ENCODE measurements at regions not wholly inside any gene's neighbourhood (a gene's known extent, or its start where the extent isn't known, plus 50 kb on each side); places are given as distances from the start of the nearest gene placed in this dataset.

GRCh38 chr2:145065342-145065741, 545.4 kb upstream of the ZEB2 start:
- Histone ChIP-seq H3K36me3 (ENCODE audit: control insufficient read depth in 1 of 2, insufficient read depth in 2 of 2, low read length in 1 of 2) (no peaks in the 10 kb centered on the region), H3K9me3 (ENCODE audit: control insufficient read depth, low read length) (no peaks in the 10 kb centered on the region), H3K4me3 (ENCODE audit: low read length in 2 of 2) (no peak overlapping the region), H3K27ac (ENCODE audit: low read depth in 1 of 2, low read length in 2 of 2) (no peak overlapping the region), H3K27me3 (ENCODE audit: control insufficient read depth in 1 of 2, insufficient read depth in 2 of 2, low read length in 1 of 2) (no peaks in the 10 kb centered on the region), H3K4me1 (ENCODE audit: control insufficient read depth in 1 of 2, insufficient read depth in 2 of 2, low read length in 2 of 2) (peaks cover 0 to 2% of the 10 kb centered on the region in 2 donors)
- intact Hi-C loops (cut with DNase I), result no loop called here
- DNase-seq, result no peak
- 51 to 53% methylated on average over 1 of the region's 1 CpG for WGBS, 2 donors
- ATAC-seq (ENCODE audit: low FRiP score), result no peak

DNA sequence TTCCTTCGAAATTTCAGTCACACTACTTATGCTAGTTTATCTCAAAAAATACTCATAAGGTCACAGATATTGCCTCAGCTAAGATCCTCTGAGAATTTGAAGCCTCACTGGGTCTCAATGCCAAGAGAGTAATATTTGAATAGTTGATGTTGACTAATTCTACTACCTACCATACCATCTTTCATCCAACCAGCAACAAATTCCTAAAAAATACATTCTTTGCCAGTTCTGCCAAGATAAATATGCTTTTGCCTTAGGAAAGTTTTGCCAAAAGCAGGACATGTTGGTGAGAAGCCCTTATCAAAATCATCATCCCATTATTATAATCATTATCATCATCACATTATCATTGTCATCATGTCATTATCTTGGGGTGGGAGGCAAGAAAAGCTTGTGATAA, 544.6 kb upstream of the ZEB2 start:
- WGBS, 2 donors, result 66 to 78% methylated on average over 1 of the region's 1 CpG
- peaks cover 0 to 2% of the 10 kb centered on the region in 2 donors for H3K4me1 ChIP-seq (ENCODE audit: control insufficient read depth in 1 of 2, insufficient read depth in 2 of 2, low read length in 2 of 2)
- no peaks in the 10 kb centered on the region for H3K9me3 ChIP-seq (ENCODE audit: control insufficient read depth, low read length)
- no peaks in the 10 kb centered on the region for H3K27me3 ChIP-seq (ENCODE audit: control insufficient read depth in 1 of 2, insufficient read depth in 2 of 2, low read length in 1 of 2)
- no peak overlapping the region for H3K4me3 ChIP-seq (ENCODE audit: low read length in 2 of 2)
- H3K27ac ChIP-seq (ENCODE audit: low read depth in 1 of 2, low read length in 2 of 2), result no peak overlapping the region
- H3K36me3 ChIP-seq (ENCODE audit: control insufficient read depth in 1 of 2, insufficient read depth in 2 of 2, low read length in 1 of 2), result no peaks in the 10 kb centered on the region
- intact Hi-C loops (cut with DNase I), result no loop called here
- no peak for ATAC-seq (ENCODE audit: low FRiP score)
- DNase-seq, result no peak

- Histone ChIP-seq H3K9me3 (ENCODE audit: control insufficient read depth, low read length) (no peaks in the 10 kb centered on the region), H3K27me3 (ENCODE audit: control insufficient read depth in 1 of 2, insufficient read depth in 2 of 2, low read length in 1 of 2) (no peaks in the 10 kb centered on the region), H3K27ac (ENCODE audit: low read depth in 1 of 2, low read length in 2 of 2) (no peak overlapping the region), H3K36me3 (ENCODE audit: control insufficient read depth in 1 of 2, insufficient read depth in 2 of 2, low read length in 1 of 2) (no peaks in the 10 kb centered on the region), H3K4me1 (ENCODE audit: control insufficient read depth in 1 of 2, insufficient read depth in 2 of 2, low read length in 2 of 2) (no peaks in the 10 kb centered on the region), H3K4me3 (ENCODE audit: low read length in 2 of 2) (no peak overlapping the region)
- DNase-seq, result no peak
- no peak for ATAC-seq (ENCODE audit: low FRiP score)
- intact Hi-C loops (cut with DNase I), result no loop called here
- 91 to 94% methylated on average over 3 of the region's 3 CpGs for WGBS, 2 donors
These were observed 541.0 kb upstream of the ZEB2 start for GRCh38 chr2:145060876-145061275.

- Histone ChIP-seq H3K4me1 (ENCODE audit: control insufficient read depth in 1 of 2, insufficient read depth in 2 of 2, low read length in 2 of 2) (no peaks in the 10 kb centered on the region), H3K36me3 (ENCODE audit: control insufficient read depth in 1 of 2, insufficient read depth in 2 of 2, low read length in 1 of 2) (no peaks in the 10 kb centered on the region), H3K27ac (ENCODE audit: low read depth in 1 of 2, low read length in 2 of 2) (no peak overlapping the region), H3K27me3 (ENCODE audit: control insufficient read depth in 1 of 2, insufficient read depth in 2 of 2, low read length in 1 of 2) (no peaks in the 10 kb centered on the region), H3K9me3 (ENCODE audit: control insufficient read depth, low read length) (no peaks in the 10 kb centered on the region), H3K4me3 (ENCODE audit: low read length in 2 of 2) (no peak overlapping the region)
- ATAC-seq (ENCODE audit: low FRiP score) (no peak), DNase-seq (no peak)
- WGBS, 2 donors, result 76 to 83% methylated on average over 2 of the region's 2 CpGs
- intact Hi-C loops (cut with DNase I), result no loop called here
These were observed 540.0 kb upstream of the ZEB2 start for GRCh38 chr2:145059914-145060313.

DNA sequence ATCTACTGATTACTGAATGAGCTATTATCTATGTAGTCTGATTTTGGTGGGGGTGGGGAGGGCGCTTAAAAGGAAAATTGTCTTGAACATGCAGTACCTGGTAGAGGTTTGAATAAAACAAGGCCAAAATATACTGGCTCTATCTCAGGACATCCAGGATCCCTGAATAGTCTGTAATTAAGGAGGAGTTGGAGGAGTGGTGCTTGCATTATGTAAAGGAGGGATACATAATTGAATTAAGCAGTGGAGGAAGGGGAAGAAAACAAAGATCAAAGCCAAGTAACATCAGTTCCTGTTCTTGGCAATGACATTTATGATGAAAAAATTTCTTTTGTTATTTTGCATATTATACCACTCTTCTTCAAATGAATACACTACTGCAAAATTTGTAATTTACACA, 539.4 kb upstream of the ZEB2 start:
- 97 to 100% methylated on average over 1 of the region's 1 CpG for WGBS, 2 donors
- no peak for DNase-seq
- no peak overlapping the region for H3K4me3 ChIP-seq (ENCODE audit: low read length in 2 of 2)
- H3K27me3 ChIP-seq (ENCODE audit: control insufficient read depth in 1 of 2, insufficient read depth in 2 of 2, low read length in 1 of 2), result no peaks in the 10 kb centered on the region
- no peak for ATAC-seq (ENCODE audit: low FRiP score)
- no peaks in the 10 kb centered on the region for H3K4me1 ChIP-seq (ENCODE audit: control insufficient read depth in 1 of 2, insufficient read depth in 2 of 2, low read length in 2 of 2)
- H3K9me3 ChIP-seq (ENCODE audit: control insufficient read depth, low read length), result no peaks in the 10 kb centered on the region
- intact Hi-C loops (cut with DNase I), result no loop called here
- H3K27ac ChIP-seq (ENCODE audit: low read depth in 1 of 2, low read length in 2 of 2), result no peak overlapping the region
- H3K36me3 ChIP-seq (ENCODE audit: control insufficient read depth in 1 of 2, insufficient read depth in 2 of 2, low read length in 1 of 2), result no peaks in the 10 kb centered on the region

DNA sequence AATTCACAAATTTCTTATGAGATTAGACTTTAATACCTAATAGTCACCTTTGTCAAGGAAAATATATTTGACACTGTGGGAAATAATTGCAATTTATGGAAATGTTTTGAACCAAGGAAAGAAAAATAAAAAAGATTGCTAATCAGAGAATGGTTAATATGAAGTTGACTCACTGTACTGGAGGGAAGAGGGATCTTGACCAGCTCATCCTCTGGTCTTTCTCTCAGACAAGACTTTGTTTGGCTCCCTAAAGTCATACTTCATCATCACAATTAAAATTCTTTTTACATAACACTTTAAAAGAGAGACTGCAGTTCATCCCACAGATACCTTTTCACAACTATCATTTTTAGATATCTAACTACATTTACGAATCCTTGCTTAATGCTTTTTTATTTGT, 538.5 kb upstream of the ZEB2 start:
- DNase-seq (no peak), ATAC-seq (ENCODE audit: low FRiP score) (no peak)
- no peak overlapping the region for H3K27ac ChIP-seq (ENCODE audit: low read depth in 1 of 2, low read length in 2 of 2)
- H3K4me1 ChIP-seq (ENCODE audit: control insufficient read depth in 1 of 2, insufficient read depth in 2 of 2, low read length in 2 of 2), result no peaks in the 10 kb centered on the region
- no peaks in the 10 kb centered on the region for H3K36me3 ChIP-seq (ENCODE audit: control insufficient read depth in 1 of 2, insufficient read depth in 2 of 2, low read length in 1 of 2)
- 96% methylated on average over 1 of the region's 1 CpG for WGBS, 2 donors
- intact Hi-C loops (cut with DNase I), result no loop called here
- H3K9me3 ChIP-seq (ENCODE audit: control insufficient read depth, low read length), result no peaks in the 10 kb centered on the region
- no peaks in the 10 kb centered on the region for H3K27me3 ChIP-seq (ENCODE audit: control insufficient read depth in 1 of 2, insufficient read depth in 2 of 2, low read length in 1 of 2)
- no peak overlapping the region for H3K4me3 ChIP-seq (ENCODE audit: low read length in 2 of 2)

GRCh38 chr2:145055651-145056050, 535.7 kb upstream of the ZEB2 start:
- Histone ChIP-seq H3K4me3 (ENCODE audit: low read length in 2 of 2) (no peak overlapping the region), H3K27ac (ENCODE audit: low read depth in 1 of 2, low read length in 2 of 2) (no peak overlapping the region), H3K27me3 (ENCODE audit: control insufficient read depth in 1 of 2, insufficient read depth in 2 of 2, low read length in 1 of 2) (no peaks in the 10 kb centered on the region), H3K4me1 (ENCODE audit: control insufficient read depth in 1 of 2, insufficient read depth in 2 of 2, low read length in 2 of 2) (no peaks in the 10 kb centered on the region), H3K9me3 (ENCODE audit: control insufficient read depth, low read length) (no peaks in the 10 kb centered on the region), H3K36me3 (ENCODE audit: control insufficient read depth in 1 of 2, insufficient read depth in 2 of 2, low read length in 1 of 2) (no peaks in the 10 kb centered on the region)
- DNase-seq (no peak), ATAC-seq (ENCODE audit: low FRiP score) (no peak)
- intact Hi-C loops (cut with DNase I), result no loop called here

- Histone ChIP-seq H3K36me3 (ENCODE audit: control insufficient read depth in 1 of 2, insufficient read depth in 2 of 2, low read length in 1 of 2) (no peaks in the 10 kb centered on the region), H3K9me3 (ENCODE audit: control insufficient read depth, low read length) (no peaks in the 10 kb centered on the region), H3K27me3 (ENCODE audit: control insufficient read depth in 1 of 2, insufficient read depth in 2 of 2, low read length in 1 of 2) (no peaks in the 10 kb centered on the region), H3K4me3 (ENCODE audit: low read length in 2 of 2) (no peak overlapping the region), H3K4me1 (ENCODE audit: control insufficient read depth in 1 of 2, insufficient read depth in 2 of 2, low read length in 2 of 2) (no peaks in the 10 kb centered on the region), H3K27ac (ENCODE audit: low read depth in 1 of 2, low read length in 2 of 2) (no peak overlapping the region)
- intact Hi-C loops (cut with DNase I), result no loop called here
- 90% methylated on average over 2 of the region's 2 CpGs for WGBS, 2 donors
- no peak for ATAC-seq (ENCODE audit: low FRiP score)
- DNase-seq, result no peak
These were observed 530.2 kb upstream of the ZEB2 start for GRCh38 chr2:145050134-145050533.

GRCh38 chr2:145049475-145049874, 529.6 kb upstream of the ZEB2 start:
- Histone ChIP-seq H3K27ac (ENCODE audit: low read depth in 1 of 2, low read length in 2 of 2) (no peak overlapping the region), H3K36me3 (ENCODE audit: control insufficient read depth in 1 of 2, insufficient read depth in 2 of 2, low read length in 1 of 2) (no peaks in the 10 kb centered on the region), H3K4me1 (ENCODE audit: control insufficient read depth in 1 of 2, insufficient read depth in 2 of 2, low read length in 2 of 2) (no peaks in the 10 kb centered on the region), H3K4me3 (ENCODE audit: low read length in 2 of 2) (no peak overlapping the region), H3K9me3 (ENCODE audit: control insufficient read depth, low read length) (no peaks in the 10 kb centered on the region), H3K27me3 (ENCODE audit: control insufficient read depth in 1 of 2, insufficient read depth in 2 of 2, low read length in 1 of 2) (no peaks in the 10 kb centered on the region)
- DNase-seq (no peak), ATAC-seq (ENCODE audit: low FRiP score) (no peak)
- intact Hi-C loops (cut with DNase I), result no loop called here
- WGBS, 2 donors, result 65 to 71% methylated on average over 3 of the region's 3 CpGs
